ENCODE measurements at regions not wholly inside any gene's neighbourhood (a gene's known extent, or its start where the extent isn't known, plus 50 kb on each side); places are given as distances from the start of the nearest gene placed in this dataset.

- TF ChIP-seq CHD7 (IDR thresholded peaks at IDR 0.05; ENCODE audit: insufficient replicate concordance, low read length) (no peak), ASH2L (IDR thresholded peaks at IDR 0.05; ENCODE audit: low read length) (no peak)
Measured at GRCh38 chr17:55930291-55930809, 179.5 kb downstream of the PCTP start (continued).
